HG03175 (cell line): ENCODE measurements at regions not wholly inside any gene's neighbourhood (a gene's known extent, or its start where the extent isn't known, plus 50 kb on each side); places are given as distances from the start of the nearest gene placed in this dataset.
"Not testable (repeated sequence)": the region's sequence is repeated elsewhere in the genome, so short reads cannot be mapped to it uniquely, and the experiment has no call there.

Source experiments
- ATAC-seq: cut with Tn5 transposase; IDR thresholded peaks from one replicate; pipeline ENCODE4 v1.9.1; 2021; ENCODE audit warnings: mild to moderate bottlenecking, moderate library complexity; ENCODE audit not compliant: unreplicated experiment

DNA sequence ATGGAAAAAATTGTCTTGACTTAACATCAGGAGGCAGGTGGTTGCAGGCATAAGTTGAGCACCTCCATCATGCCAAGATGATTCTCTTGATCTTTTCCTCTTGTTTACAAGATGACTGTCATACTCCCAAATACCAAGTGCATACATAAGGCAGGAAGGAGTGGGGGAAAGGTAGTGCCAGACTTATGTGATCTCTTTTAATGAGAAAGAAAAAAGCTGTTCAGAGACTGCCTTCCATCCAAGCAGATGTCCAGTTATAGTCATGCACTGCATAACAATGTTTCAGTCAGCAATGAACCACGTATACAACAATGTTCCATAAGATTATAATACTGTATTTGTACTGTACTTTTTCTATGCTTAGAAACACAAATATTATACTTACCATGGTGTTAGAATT lies 135.7 kb downstream of the EHF start:
- no peak for ATAC-seq

DNA sequence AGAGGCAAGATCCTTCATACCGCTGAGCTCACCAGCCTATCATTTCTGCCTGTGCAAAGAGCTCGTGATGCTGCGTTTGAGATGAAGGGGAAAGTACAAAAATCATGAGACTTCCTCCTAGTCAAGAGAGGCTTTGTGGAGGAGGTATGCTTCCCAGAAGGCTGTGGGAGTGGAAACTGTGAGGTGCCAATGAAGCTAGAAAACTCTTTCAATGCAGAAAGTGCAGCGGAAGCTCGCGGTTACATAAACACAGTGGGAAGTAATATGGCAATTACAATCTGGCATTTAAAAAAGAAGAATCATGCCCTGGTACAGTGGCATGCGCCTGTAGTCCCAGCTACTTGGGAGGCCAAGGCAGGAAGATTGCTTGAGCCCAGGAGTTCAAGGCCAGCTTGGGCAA lies 134.8 kb downstream of the EHF start:
- no peak for ATAC-seq

DNA sequence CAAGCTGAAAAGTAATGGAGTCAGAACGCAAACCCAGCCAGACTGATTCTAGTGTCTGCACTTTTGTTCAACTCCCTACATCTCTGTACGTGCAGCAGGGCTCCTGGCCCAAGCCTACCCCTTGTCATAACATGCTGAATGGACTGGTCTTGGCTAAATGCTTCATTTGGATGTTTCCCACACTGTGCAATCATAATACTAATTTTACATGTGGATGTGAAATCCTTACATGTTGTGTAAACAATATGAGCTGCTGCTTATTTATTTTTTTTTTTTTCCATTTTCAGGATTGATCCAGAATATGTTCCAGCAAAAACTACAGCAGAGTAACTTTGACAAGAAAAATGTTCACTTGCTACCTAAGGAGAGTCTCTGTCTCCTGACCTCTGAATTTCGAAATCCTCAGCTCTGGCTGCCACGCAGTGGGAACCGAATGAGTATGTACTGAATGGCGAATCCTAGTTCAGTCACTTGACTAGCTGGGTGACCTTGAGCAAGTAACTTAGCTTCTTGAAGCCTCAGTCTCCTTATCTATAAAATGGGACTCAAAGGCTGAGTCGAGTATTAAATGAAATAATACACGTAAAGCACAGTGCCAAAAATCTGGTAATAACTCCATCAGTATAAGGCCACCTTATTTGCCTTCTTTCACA lies 133.4 kb downstream of the EHF start:
- no peak for ATAC-seq

DNA sequence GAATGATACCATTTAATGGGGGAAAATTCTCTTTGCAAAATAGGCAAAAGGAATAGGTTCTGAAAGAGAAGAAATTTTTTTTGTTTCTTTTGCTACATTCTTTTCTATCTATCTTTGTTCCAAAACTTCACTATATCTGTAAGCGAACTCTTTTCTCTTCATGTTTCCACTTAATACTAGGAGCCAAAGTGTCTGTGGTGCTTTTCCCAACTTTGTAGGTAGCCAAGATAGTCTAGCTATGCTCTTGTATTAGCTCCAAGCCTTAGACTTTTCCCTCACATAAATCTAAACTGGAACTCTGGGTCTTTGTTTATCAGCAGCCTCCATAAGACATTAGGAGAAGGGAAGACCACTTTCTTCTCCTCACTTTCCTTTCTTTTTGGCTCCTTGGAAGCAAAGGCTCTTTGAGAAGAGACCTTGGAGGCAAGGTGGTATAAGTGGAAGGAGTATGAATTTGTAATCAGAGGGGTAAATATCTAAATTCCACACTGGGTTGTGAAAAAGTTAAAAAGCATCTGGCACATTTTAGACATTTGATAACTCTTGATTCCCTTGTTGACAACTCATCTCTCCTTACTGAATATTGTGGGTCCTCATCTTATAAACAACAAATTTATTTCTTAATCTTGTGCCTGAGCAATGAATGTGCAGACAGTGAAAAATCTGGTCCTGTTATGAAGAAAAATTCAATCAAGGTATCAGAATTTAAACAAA lies 130.0 kb downstream of the EHF start:
- no peak for ATAC-seq

DNA sequence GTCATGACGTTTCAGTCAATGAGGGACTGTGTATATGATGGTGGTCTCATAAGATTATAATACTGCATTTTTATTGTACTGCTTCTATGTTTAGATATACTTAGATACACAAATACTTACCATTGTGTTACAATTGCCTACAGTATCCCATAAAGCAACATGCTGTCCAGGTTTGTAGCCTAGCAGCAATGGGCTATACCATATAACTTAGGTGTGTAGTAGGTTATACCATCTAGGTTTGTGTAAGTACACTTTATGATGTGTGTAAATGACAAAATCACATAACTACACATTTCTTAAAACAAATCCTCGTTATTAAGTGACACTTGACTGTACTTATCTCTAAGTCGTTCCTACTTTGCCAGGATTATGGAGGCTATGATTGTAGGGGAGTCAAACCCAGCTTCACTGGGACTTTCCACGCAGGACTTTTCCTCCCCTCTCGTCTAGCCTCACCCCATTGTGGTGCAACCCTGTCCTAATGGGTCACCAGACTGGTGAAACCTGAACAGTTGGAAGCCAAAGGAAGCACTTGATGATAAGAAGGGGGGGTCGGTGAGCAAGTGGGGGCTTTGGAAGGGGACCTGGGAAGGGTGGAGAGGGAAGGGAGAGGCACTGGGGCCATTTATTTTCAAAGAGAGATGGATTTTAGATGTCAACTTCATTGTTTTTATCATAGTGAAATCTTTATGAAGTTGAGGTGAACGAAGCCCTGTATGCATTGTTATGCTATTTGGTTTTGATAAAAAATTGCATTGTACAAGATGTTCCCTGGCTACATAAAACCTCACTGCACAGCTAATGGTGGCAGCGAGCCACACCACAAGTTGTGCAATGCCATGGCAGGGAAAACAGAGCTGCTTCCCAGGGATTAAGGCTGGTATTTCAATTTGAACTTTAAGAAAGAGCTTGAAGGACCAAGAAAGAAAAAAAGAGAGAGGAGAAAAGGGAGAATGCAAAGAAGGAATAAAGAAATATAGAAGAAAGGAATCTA lies 129.1 kb downstream of the EHF start:
- no peak for ATAC-seq

DNA sequence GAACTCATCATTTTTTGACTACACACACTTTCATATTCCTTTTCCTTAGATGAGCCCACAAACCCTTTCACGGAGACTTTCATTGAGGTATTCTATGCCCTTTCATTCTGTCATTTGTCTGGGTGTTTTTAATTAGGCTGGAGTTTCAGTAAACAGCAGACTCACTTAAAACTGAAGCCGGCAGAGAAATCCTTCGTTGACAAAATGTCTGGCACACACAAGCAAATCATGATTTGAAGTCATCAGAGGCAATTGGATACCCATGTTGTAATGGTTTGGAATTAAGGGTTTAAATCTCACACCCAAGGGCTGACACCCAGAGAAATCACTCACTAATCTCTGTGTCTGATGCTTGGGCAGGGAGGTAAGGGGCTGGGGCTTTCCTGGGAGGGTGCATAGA lies 127.1 kb downstream of the EHF start:
- no peak for ATAC-seq

DNA sequence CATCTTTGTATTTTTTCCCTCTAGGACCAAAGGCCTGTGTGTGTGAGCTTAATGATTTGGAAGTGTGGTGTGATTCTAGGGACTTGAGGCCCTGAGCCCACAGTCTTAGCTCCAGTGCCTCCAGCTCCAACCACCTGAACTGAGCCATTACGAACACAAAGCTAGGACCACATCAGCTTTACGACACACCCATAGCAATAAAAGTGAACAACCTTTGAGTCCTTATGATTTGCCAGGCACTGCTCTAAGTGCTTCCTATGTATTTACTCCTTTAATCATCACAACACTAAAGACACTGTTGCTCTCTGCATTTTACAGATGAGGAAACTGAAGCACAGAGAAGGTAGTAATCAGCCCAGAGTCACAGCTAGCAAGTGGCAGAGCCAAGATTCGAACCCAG lies 126.4 kb downstream of the EHF start:
- ATAC-seq, result no peak

DNA sequence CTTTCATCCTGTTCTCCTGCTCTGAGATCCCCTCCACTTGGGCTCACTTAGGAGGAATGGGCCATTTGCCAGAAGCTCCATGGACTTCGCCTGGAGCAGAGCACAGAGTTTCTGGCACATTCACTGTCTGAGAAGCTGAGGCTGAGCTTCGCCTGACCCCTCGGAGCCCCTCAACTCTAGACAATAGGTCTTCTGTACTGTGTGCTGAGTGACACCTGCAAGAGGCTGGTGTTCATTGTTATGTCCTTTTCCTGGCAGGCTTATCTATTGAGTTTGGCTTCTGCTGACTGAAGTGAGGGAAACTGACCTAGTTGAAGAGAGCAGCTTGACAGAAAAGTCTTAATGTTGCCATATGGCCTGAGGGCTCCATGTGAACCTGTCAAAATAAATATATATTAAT lies 124.3 kb downstream of the EHF start:
- no peak for ATAC-seq

DNA sequence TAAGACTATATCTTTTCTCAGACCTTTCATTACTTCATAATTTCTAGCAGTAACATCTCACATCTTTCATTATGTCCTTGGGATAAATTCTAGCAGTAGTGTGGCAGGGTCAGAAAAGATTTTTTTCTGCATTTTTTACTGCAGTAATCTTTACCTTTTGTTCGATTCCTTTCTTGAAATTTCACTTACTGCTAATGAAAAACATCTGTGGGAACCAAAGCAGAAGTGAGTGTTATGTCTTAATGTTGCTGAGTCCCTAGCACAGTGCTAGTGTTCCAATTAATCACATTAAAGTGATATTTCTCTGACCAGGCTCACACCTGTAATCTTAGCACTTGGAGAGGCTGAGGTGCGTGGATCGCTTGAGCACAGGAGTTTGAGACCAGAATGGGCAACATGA lies 123.6 kb downstream of the EHF start:
- no peak for ATAC-seq

DNA sequence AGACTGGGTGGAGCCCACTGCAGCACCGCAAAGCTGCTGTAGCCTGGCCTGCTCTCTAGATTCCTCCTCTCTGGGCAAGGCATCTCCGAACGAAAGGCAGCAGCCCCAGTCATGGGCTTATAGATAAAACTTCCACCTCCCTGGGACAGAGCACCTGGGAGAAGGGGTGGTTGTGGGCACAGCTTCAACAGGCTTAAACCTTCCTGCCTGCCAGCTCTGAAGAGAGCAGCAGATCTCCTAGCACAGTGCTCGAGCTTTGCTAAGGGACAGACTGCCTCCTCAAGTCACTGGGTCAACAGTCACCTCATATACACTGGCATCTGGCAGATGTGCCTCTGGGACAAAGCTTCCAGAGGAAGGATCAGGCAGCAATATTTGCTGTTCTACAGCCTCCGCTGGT lies 117.3 kb downstream of the EHF start:
- no peak for ATAC-seq

DNA sequence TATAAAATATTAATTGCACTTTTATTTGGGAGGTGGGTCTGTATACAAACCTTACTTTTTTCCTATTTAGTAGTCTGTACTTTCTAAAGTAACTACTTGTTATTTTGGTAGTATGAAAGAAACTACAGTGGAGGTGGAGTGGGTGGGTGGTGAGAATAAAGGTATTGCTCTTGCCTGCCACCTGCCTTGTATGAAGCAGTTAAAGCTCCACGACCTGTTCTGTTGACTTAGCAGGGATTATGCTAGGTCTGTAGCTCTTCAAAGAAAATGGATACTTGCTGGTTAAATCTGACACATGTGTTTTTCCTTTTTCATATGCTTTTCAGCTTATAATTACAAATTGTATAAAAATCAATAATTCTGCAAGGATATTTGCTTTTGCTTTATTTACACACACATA lies 111.9 kb downstream of the EHF start:
- no peak for ATAC-seq

DNA sequence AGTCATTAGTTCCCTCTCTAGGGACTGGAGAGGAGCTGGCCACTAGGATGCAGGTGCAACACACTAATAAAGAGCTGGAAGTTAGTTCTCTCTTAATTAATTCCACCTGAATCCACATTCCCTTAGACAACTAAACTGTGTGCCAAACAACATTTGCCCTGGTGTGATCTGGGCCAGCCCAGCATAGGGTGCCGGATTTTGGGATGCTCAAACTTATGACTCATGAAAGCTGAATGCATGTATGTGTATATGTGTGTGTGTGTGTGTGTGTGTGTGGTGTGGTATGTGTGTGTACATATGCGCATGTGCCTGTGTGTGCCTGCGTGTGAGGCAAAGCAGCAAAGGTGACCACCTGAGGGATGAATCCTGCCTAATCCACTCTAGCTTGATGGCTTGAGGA lies 110.7 kb downstream of the EHF start:
- ATAC-seq, result no peak

DNA sequence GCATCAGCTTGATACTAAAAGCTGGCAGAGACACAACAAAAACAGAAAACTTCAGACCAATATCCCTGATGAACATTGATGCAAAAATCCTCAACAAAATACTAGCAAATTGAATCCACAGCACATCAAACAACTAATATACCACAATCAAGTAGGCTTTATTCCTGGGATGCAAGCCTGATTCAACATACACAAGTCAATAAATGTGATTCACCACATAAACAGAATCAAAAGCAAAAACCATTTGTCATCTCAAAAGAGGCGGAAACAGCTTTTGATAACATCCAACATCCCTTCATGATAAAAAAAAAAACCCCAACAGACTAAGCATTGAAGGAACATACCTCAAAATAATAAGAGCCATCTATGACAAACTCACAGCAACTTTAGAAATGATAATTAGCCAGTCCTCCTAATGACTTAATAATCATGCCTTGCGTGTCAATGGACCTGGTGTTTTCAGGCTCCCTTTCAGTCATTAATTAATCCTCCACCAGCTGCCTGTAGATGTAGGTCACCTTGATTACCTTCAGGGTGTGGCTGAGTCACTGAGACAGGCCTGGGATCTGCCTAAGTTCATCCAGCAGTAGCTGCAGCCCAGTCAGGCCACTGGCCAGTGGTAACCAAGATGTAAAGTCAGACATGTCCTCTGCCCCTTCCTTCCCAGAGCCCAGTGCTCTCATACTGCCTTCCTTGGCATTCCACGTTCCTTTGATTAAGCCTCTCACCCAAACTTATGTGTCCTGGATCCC lies 109.8 kb downstream of the EHF start:
- ATAC-seq, result no peak

DNA sequence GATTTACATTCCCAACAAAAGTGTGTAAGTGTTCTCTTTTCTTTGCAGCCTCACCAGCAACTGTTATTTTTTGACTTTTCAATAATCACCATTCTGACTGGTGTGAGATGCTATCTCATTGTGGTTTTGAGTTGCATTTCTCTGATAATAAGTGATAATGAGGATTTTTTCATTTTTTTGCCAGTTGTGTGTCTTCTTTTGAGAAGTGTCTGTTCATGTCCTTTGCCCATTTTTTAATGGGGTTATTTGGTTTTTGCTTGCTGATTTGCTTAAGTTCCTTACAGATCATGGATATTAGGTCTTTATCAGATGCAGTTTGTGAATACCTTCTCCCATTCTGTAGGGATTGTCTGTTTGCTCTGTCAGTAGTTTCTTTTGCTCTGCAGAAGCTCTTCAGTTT lies 107.7 kb downstream of the EHF start:
- ATAC-seq, result no peak

DNA sequence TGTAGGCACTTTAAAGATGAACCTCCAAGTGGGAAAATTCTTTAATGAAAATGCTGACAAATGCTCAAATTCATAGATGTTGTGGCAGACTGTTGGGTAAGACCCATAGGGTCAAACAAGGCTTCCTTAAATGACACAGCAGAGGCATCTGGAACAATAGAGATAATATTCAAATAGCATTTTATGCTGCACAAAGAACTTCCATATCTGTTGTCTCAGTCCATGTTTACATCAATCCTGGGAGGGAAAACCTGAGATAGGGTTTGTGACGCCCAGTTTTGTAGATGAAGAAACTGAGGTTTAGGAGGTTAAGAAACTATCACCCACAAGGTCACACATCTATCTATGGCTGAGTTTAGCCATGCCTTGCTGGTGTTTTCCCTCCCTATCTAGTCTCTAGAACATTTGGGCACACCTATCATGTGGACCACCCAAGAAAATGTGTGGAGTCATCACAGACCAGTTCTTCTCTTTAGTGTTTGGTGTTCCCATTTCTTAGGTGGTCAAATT lies 106.4 kb downstream of the EHF start:
- ATAC-seq, result no peak

DNA sequence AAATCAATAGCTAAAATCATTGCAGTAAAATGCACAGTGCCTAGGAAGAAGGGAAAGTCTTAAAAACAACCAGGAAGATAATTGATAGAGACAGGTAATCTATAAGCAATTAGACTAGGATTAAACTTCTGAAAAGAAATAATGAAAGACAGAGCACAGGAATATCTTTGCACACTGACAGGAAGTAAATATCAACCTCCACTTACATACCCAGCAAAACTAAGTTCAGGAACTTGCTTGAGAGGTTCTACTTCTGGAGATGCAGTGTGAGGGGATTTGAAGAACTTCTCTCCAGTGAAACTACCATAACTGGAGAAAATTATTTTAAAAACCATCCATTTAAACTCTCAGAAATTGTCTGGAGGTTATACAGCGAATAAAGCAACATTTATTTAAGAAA lies 104.1 kb downstream of the EHF start:
- ATAC-seq, result no peak

DNA sequence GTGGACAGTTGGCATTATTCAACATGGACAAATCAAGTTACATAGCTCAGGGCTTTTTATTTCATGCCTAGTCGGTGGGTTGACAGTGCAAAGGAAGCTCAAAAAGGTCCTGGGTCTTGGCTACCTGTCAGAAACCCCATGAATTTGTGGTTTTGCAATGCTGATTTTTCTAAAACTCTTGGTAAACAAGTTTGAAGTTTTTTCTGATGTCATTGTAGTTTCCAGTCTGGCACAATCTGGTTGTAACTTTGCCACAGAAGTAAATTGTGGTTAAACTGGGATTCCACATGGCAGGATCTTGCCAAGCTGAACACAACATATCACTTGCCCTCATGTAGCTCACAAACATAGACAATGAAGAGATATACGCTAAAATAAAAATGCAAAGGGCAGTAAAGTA lies 100.8 kb downstream of the EHF start:
- ATAC-seq, result no peak

DNA sequence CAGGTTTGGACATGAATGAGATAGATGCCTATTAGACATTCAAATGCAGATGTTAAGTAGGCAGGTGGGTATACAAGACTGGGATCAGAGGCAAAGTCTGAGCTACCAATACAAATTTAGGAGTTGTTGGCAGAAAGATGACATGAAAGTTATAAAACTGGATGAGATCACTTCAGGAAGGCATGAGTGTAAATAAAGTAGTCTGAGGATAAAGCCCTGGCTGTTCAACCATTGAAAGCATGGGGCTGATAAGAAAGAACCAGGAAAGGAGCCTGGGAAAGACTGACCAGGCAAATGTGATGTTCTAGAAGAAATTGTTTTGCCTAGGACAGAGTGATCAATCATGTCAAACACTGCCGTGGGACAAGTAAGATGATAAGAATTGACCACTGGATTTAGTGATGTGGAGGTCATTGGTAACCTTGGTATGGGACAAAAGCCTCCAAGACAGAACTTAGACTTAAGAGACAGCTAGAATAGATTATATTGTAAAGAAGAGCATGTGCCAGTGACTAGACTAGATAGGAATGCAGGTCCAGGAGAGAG lies 98.5 kb downstream of the EHF start:
- ATAC-seq, result no peak

DNA sequence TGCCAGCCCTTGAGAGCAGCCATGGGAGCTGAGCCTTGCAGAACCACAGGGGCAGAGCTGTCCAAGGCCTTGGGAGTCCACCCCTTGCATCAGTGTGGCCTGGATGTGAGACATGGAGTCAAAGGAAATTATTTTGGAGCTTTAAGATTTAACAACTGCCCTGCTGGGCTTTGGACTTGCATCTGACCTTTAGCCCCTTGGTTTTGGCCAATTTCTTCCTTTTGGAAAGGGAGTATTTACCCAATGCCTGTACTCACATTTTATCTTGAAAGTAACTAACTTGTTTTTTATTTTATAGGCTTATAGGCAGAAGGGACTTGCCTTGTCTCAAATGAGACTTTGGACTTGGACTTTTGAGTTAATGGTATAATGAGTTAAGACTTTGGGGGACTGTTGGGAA lies 92.7 kb downstream of the EHF start:
- not testable (repeated sequence) for ATAC-seq
